ENCODE measurements at regions not wholly inside any gene's neighbourhood (a gene's known extent, or its start where the extent isn't known, plus 50 kb on each side); places are given as distances from the start of the nearest gene placed in this dataset.

GRCh38 chr15:81471151-81471550 is 97.1 kb upstream of the TMC3 start:
- FAIRE-seq (no peak), ATAC-seq (no peak), DNase-seq (ENCODE audit: low read depth in 1 of 2, low spot score in 1 of 2) (no peak)
- 2% methylated on average over 2 of the region's 2 CpGs for WGBS (ENCODE audit: missing lambda C conversion rate)
- H3K4me2 ChIP-seq: no peak overlapping the region
- H3K27ac ChIP-seq: no peak overlapping the region
- H3K4me3 ChIP-seq: no peak overlapping the region
- H3K4me1 ChIP-seq: no peaks in the 10 kb centered on the region
- no peaks in the 10 kb centered on the region for H3K9me3 ChIP-seq
- ChIA-PET CTCF (interaction anchor here (1.6 to 4.5 kb wide), 2 partner anchors 10 to 61 kb away, joined by 4 to 30 read pairs; no protein-coding TSS in a partner anchor), POLR2A (no interaction called here)
- TF ChIP-seq ZFP36 (IDR thresholded peaks at IDR 0.05; ENCODE audit: borderline replicate concordance, partially characterized antibody) (no peak), ZNF302 (CRISPR knock-in tag; IDR thresholded peaks at IDR 0.05) (no peak), NPAS2 (CRISPR knock-in tag; IDR thresholded peaks at IDR 0.05; ENCODE audit: borderline replicate concordance) (no peak), ATOH8 (CRISPR knock-in tag; IDR thresholded peaks at IDR 0.05; ENCODE audit: low read depth) (no peak), HES2 (IDR thresholded peaks at IDR 0.05) (no peak), CHD4 (IDR thresholded peaks at IDR 0.05; ENCODE audit: borderline replicate concordance) (no peak), TP53 (CRISPR knock-in tag; IDR thresholded peaks at IDR 0.05) (no peak), KDM1A (IDR thresholded peaks at IDR 0.05; ENCODE audit: low read depth) (no peak), ZSCAN20 (CRISPR knock-in tag; IDR thresholded peaks at IDR 0.05) (no peak), FOSL2 (IDR thresholded peaks at IDR 0.05) (no peak), FOSL2 (CRISPR knock-in tag; IDR thresholded peaks at IDR 0.05) (no peak)

GRCh38 chr15:81469154-81469553 is 95.1 kb upstream of the TMC3 start:
- no peak for DNase-seq (ENCODE audit: low read depth in 1 of 2, low spot score in 1 of 2)
- no peak for TF ChIP-seq RNF2 (IDR thresholded peaks at IDR 0.05; ENCODE audit: borderline replicate concordance, low read depth)
- no peak for TF ChIP-seq RCOR1 (IDR thresholded peaks at IDR 0.05; ENCODE audit: low read depth, low read length)
- no peak for TF ChIP-seq NR3C1 (IDR thresholded peaks at IDR 0.05)
- no peak for TF ChIP-seq TFCP2L1 (CRISPR knock-in tag; IDR thresholded peaks at IDR 0.05)
- no peak for TF ChIP-seq CEBPB (IDR thresholded peaks at IDR 0.05)
- no peak for TF ChIP-seq ZC3H11A (IDR thresholded peaks at IDR 0.05)
- TF ChIP-seq FOSL2 (IDR thresholded peaks at IDR 0.05): no peak
- no peak for TF ChIP-seq FOSL2 (CRISPR knock-in tag; IDR thresholded peaks at IDR 0.05)
- no peak for TF ChIP-seq RARB (CRISPR knock-in tag; IDR thresholded peaks at IDR 0.05)
- TF ChIP-seq CHD2 (IDR thresholded peaks at IDR 0.05; ENCODE audit: low read length, partially characterized antibody): no peak
- TF ChIP-seq POLR2AphosphoS2 (conservative IDR thresholded peaks at IDR 0.05; ENCODE audit: low read length): no peak
- TF ChIP-seq E2F6 (IDR thresholded peaks at IDR 0.05; ENCODE audit: borderline replicate concordance, low read depth): no peak
- TF ChIP-seq SMC3 (IDR thresholded peaks at IDR 0.05): no peak
- no peak for TF ChIP-seq BHLHE40 (IDR thresholded peaks at IDR 0.05; ENCODE audit: low read depth, low read length)
- no peak for TF ChIP-seq FOSB (CRISPR knock-in tag; IDR thresholded peaks at IDR 0.05)
- no peak for TF ChIP-seq HEYL (CRISPR knock-in tag; IDR thresholded peaks at IDR 0.05)
- no peak for TF ChIP-seq EHF (CRISPR knock-in tag; IDR thresholded peaks at IDR 0.05)
- TF ChIP-seq FOXS1 (CRISPR knock-in tag; IDR thresholded peaks at IDR 0.05): no peak
- no peak overlapping the region for H3K4me2 ChIP-seq

More at GRCh38 chr15:81469154-81469553, 95.1 kb upstream of the TMC3 start:
- WGBS (ENCODE audit: missing lambda C conversion rate): 6% methylated on average over 5 of the region's 5 CpGs
- Histone ChIP-seq H3K9me3 (no peaks in the 10 kb centered on the region), H3K4me3 (no peak overlapping the region), H3K4me1 (no peaks in the 10 kb centered on the region), H3K27ac (no peak overlapping the region)
- POLR2A ChIA-PET: interaction anchor here (0.5 kb wide), 1 partner anchor 605 kb away, joined by 4 read pairs; no protein-coding TSS in a partner anchor
- FAIRE-seq (no peak), ATAC-seq (no peak)
- CTCF ChIA-PET: interaction anchor here (1.0 to 4.5 kb wide), 4 partner anchors 9 to 29 kb away, joined by 3 to 30 read pairs (median 4); no protein-coding TSS in a partner anchor

Data from A549 (cell line).